ENCODE measurements at regions not wholly inside any gene's neighbourhood (a gene's known extent, or its start where the extent isn't known, plus 50 kb on each side); places are given as distances from the start of the nearest gene placed in this dataset.

DNA sequence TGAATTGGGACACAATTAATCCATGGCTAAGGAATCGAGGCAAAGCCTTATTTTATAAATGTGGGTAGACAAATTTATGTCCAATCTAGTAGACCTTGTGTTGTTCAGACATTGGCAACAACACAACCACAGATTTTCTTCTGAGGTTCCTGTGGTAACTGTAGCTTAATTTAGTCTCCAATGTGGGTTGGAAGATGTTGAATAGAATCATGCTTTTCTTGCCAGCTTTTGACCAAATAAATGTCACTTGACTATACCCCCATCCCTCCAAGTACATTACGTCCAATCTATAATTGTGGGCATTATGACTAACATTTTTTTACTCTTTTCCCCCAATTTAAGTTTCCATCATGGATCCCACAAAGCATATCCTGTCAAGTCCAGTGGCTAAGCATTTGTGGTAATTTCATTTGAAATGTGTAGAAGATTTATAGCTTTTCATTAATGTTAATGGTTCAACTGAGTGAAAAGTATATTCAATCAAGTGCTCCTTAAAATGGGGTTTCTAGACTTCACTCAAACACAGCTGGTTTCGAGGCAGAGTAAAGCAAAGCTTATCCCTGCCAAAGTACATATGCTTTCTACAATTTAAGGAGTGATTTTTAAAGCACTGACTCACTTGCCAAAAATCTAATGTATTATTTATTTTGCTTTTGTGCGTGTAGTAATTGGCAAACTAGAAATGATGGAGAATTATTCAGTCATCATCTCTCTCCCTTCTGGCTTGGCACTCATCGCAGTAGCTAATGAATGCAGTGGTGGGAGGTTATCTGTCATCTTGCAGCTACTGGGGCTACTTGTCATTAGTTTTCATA, 141.8 kb downstream of the FAM174A start:
- H3K9me3 Mint-ChIP-seq, result 0 out of 3 replicates have a peak, but pooled peaks cover under 1% of the 10 kb centered on the region
- no peaks in the 10 kb centered on the region for H4K20me1 ChIP-seq (replicated peaks; ENCODE audit: insufficient read depth)
- no peak overlapping the region for H2AFZ ChIP-seq
- TF ChIP-seq STAT1 (IDR thresholded peaks at IDR 0.05; ENCODE audit: unreplicated experiment) (no peak), NANOG (IDR thresholded peaks at IDR 0.05; ENCODE audit: borderline replicate concordance) (no peak), ZNF462 (CRISPR knock-in tag; IDR thresholded peaks at IDR 0.05) (no peak), JUNB (IDR thresholded peaks at IDR 0.05; ENCODE audit: unreplicated experiment) (no peak), EZH2phosphoT487 (IDR thresholded peaks at IDR 0.05; ENCODE audit: unreplicated experiment) (no peak), EZH2 (IDR thresholded peaks at IDR 0.05; ENCODE audit: low read depth, unreplicated experiment) (no peak)
- TF ChIP-seq, protein P1, sequence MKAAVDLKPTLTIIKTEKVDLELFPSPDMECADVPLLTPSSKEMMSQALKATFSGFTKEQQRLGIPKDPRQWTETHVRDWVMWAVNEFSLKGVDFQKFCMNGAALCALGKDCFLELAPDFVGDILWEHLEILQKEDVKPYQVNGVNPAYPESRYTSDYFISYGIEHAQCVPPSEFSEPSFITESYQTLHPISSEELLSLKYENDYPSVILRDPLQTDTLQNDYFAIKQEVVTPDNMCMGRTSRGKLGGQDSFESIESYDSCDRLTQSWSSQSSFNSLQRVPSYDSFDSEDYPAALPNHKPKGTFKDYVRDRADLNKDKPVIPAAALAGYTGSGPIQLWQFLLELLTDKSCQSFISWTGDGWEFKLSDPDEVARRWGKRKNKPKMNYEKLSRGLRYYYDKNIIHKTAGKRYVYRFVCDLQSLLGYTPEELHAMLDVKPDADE (IDR thresholded peaks at IDR 0.05), result no peak
- H3K27ac Mint-ChIP-seq, result no peak overlapping the region
- H3K4me1 ChIP-seq (ENCODE audit: insufficient read depth), result no peaks in the 10 kb centered on the region
- no peak overlapping the region for H3K27ac ChIP-seq (ENCODE audit: low read depth)
- H3F3A ChIP-seq (replicated peaks; ENCODE audit: low read depth), result no peaks in the 10 kb centered on the region
- H3K27me3 ChIP-seq (ENCODE audit: insufficient read depth), result no peaks in the 10 kb centered on the region
- no peaks in the 10 kb centered on the region for H3K79me2 ChIP-seq (replicated peaks; ENCODE audit: insufficient read depth)
- no peak overlapping the region for H3K4me2 ChIP-seq
- H3K36me3 ChIP-seq (ENCODE audit: insufficient read depth), result no peaks in the 10 kb centered on the region
- no peaks in the 10 kb centered on the region for H3K9me2 ChIP-seq (ENCODE audit: insufficient read depth)
- peaks cover 1% of the 10 kb centered on the region for H3K27me3 Mint-ChIP-seq (ENCODE audit: insufficient read depth, low read depth, poor library complexity)
- H3K4me3 ChIP-seq, result no peak overlapping the region
- H3K36me3 Mint-ChIP-seq (ENCODE audit: low read depth), result no peaks in the 10 kb centered on the region
- no peak for ATAC-seq
- no peak for DNase-seq (ENCODE audit: low spot score)
- no peaks in the 10 kb centered on the region for H3K4me1 Mint-ChIP-seq
- H3K4me3 Mint-ChIP-seq, result no peak overlapping the region

All from GM23338 (cell line).